Panc1 (cell line): ENCODE measurements at regions not wholly inside any gene's neighbourhood (a gene's known extent, or its start where the extent isn't known, plus 50 kb on each side); places are given as distances from the start of the nearest gene placed in this dataset.

Experiments
- ATAC-seq: fragments of 200-7000 bp; cut with Tn5 transposase; 2 replicates; pipeline ENCODE4 v1.9.1; 2020; ENCODE audit warnings: mild to moderate bottlenecking, moderate library complexity
- BruUV-seq: library from RNA; stranded (reverse); fragments of 400-500 nt; replicated peaks from 2 replicates; lab custom pipeline; 2021; lab: Mats Ljungman, UMichigan
- CTCF ChIA-PET: fragments of 300-600 bp; sonication (Branson Sonifier 250); formaldehyde crosslinking; loops from one replicate; lab custom pipeline; 2022; ENCODE audit warnings: antibody characterized with exemption; lab: Charles Lee
- POLR2A ChIA-PET: fragments of 300-600 bp; sonication (Branson Sonifier 250); formaldehyde crosslinking; loops from one replicate; lab custom pipeline; 2022; ENCODE audit warnings: antibody characterized with exemption; lab: Charles Lee
- DNase-seq: peaks from one replicate; pipeline ENCODE4 v3.0.0-alpha.2; 2010; ENCODE audit warnings: low read depth, low spot score
- H3K27ac ChIP-seq: 2 replicates; pipeline ENCODE4 v1.5.1; 2011; ENCODE audit warnings: mild to moderate bottlenecking, low read length, inconsistent platforms
- H3K27me3 ChIP-seq: fragments of 200-500 bp; sonication (Bioruptor generic); 2 replicates; pipeline ENCODE4 v1.6.0; 2014; ENCODE audit warnings: low read length, inconsistent platforms; ENCODE audit not compliant: control insufficient read depth, insufficient read depth
- H3K36me3 ChIP-seq: fragments of 200-500 bp; sonication (Bioruptor generic); 2 replicates; pipeline ENCODE4 v1.5.1; 2014; ENCODE audit warnings: inconsistent platforms, mild to moderate bottlenecking, low read length, moderate library complexity; ENCODE audit not compliant: control insufficient read depth, insufficient read depth
- H3K4me1 ChIP-seq: 2 replicates; pipeline ENCODE4 v1.5.1; 2011; ENCODE audit warnings: inconsistent platforms, mild to moderate bottlenecking, low read length, moderate library complexity; ENCODE audit not compliant: control insufficient read depth, insufficient read depth
- H3K4me3 ChIP-seq, 2 experiments: 2 replicates each; pipeline ENCODE4 v1.5.1; 2011 to 2012; ENCODE audit warnings: low read depth in 2 of 2, low read length in 2 of 2, mild to moderate bottlenecking in 2 of 2, inconsistent platforms in 1 of 2, moderate library complexity in 1 of 2
- H3K9me3 ChIP-seq: fragments of 200-500 bp; sonication (Bioruptor generic); 2 replicates; pipeline ENCODE4 v1.5.1; 2014; ENCODE audit warnings: low read depth, mild to moderate bottlenecking, inconsistent platforms, low read length, moderate library complexity; ENCODE audit not compliant: control insufficient read depth, insufficient read depth
- CTCF ChIP-seq: fragments of 450-650 bp; IDR thresholded peaks from 2 replicates; pipeline ENCODE4 v1.5.1; 2017; ENCODE audit warnings: mild to moderate bottlenecking
- POLR2AphosphoS5 ChIP-seq: IDR thresholded peaks from 2 replicates; pipeline ENCODE4 v1.6.1; 2012; ENCODE audit warnings: mild to moderate bottlenecking, low read depth, low read length, moderate library complexity
- REST ChIP-seq, 2 experiments: IDR thresholded peaks; 2 replicates each; pipeline ENCODE4 v1.6.1; 2011 to 2012; ENCODE audit warnings: low read depth in 2 of 2, control low read depth in 1 of 2, low read length in 1 of 2, mild to moderate bottlenecking in 1 of 2, moderate library complexity in 1 of 2; ENCODE audit not compliant: insufficient read depth in 1 of 2
- SIN3A ChIP-seq: IDR thresholded peaks from 2 replicates; pipeline ENCODE4 v1.6.1; 2012; ENCODE audit warnings: low read depth, mild to moderate bottlenecking, low read length, moderate library complexity, borderline replicate concordance; ENCODE audit not compliant: insufficient read depth
- TCF7L2 ChIP-seq: IDR thresholded peaks from 2 replicates; pipeline ENCODE4 v1.6.1; 2011; ENCODE audit warnings: mild to moderate bottlenecking, low read depth, low read length, inconsistent platforms
- in situ Hi-C: cut with HindIII; loops from 2 replicates; pipeline ENCODE4 v1.10.0; 2016; ENCODE audit warnings: low sequenced_read_pairs, low pct_unique_long_range_greater_than_20kb
- intact Hi-C: fragments of 100-400 bp; cut with micrococcal nuclease; formaldehyde crosslinking; loops from one replicate; pipeline ENCODE4 v1.10.0; 2022; ENCODE audit not compliant: unreplicated experiment

GRCh38 chr1:114331936-114332335 lies 178.3 kb upstream of the SYT6 start:
- Histone ChIP-seq H3K9me3 (no peaks in the 10 kb centered on the region), H3K4me1 (no peaks in the 10 kb centered on the region), H3K36me3 (no peaks in the 10 kb centered on the region), H3K27me3 (no peaks in the 10 kb centered on the region; the same call in 1 of the 2 replicates), H3K4me3 (no peak overlapping the region), H3K27ac (no peak overlapping the region)
- intact Hi-C loops (no loop called here), in situ Hi-C loops (no loop called here)
- ChIA-PET POLR2A (no interaction called here), CTCF (no interaction called here)
- BruUV-seq: no TSS peak
- ATAC-seq (no peak), DNase-seq (no peak)
- TF ChIP-seq SIN3A: no peak
- no peak for TF ChIP-seq REST (IDR thresholded peaks at IDR 0.05; ENCODE audit: insufficient read depth in 1 of 2, low read depth in 2 of 2, low read length in 1 of 2)
- no peak for TF ChIP-seq CTCF
- no peak for TF ChIP-seq POLR2AphosphoS5
- no peak for TF ChIP-seq TCF7L2

- no TSS peak for BruUV-seq
- in situ Hi-C loops: no loop called here
- ChIA-PET POLR2A (no interaction called here), CTCF (no interaction called here)
- no peaks in the 10 kb centered on the region; the same call in 1 of the 2 replicates for H3K27me3 ChIP-seq
- H3K36me3 ChIP-seq: no peaks in the 10 kb centered on the region
- TF ChIP-seq POLR2AphosphoS5: no peak
- TF ChIP-seq CTCF: no peak
- no peak for TF ChIP-seq SIN3A
- no peak for TF ChIP-seq TCF7L2
- TF ChIP-seq REST (IDR thresholded peaks at IDR 0.05; ENCODE audit: insufficient read depth in 1 of 2, low read depth in 2 of 2, low read length in 1 of 2): no peak
- intact Hi-C loops: no loop called here
- no peaks in the 10 kb centered on the region for H3K9me3 ChIP-seq
- H3K4me3 ChIP-seq: no peak overlapping the region
- ATAC-seq (no peak), DNase-seq (no peak)
- H3K27ac ChIP-seq: no peak overlapping the region
- no peaks in the 10 kb centered on the region for H3K4me1 ChIP-seq
These were observed 176.8 kb upstream of the SYT6 start for GRCh38 chr1:114330451-114330983.
